ENCODE measurements at regions not wholly inside any gene's neighbourhood (a gene's known extent, or its start where the extent isn't known, plus 50 kb on each side); places are given as distances from the start of the nearest gene placed in this dataset.

DNA sequence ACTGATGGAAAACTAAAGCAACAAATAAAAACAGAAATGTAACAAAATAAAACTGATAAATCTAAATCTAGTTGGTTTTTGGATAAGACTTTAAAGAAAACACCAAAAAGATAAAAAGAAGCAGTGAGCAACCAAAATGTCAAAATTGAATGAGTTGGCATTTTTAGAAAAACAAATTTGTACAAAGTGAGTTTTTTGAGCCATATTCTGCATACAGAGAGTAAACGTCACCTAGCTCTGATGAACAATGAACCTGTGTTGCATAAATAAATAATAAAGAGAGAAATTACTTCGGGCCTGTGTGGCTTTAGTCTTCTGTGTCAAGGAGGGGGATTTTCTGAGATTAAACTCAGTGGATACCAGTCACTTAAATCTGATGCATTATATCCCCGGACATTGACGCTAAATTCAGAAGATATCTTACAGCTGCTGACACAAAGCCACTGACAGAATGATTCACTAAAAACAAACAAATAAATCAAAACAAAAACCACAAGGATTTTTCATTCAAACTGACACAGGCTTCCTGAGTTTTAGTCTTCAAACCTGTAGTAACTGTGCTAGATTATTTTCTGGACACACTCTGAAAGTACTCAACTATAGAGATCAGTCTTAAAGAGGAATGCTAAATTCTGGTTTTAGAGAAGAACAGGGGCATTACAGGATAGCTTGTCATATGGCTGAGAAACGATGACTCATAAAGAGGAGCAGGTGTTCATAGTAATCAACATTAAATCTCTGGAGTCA is 403.5 kb upstream of the ST8SIA4 start:
- no peaks in the 10 kb centered on the region for H3K27me3 ChIP-seq (ENCODE audit: insufficient read depth, low read depth, low read length)
- no peak overlapping the region for H3K27ac ChIP-seq (ENCODE audit: low read length)
- H3K4me2 ChIP-seq (ENCODE audit: low read length) = no peak overlapping the region
- H3K36me3 ChIP-seq (ENCODE audit: insufficient read depth, low read length) = no peaks in the 10 kb centered on the region
- H3F3A ChIP-seq (ENCODE audit: insufficient read depth, low read length, poor library complexity, severe bottlenecking) = no peaks in the 10 kb centered on the region
- no peaks in the 10 kb centered on the region for H4K20me1 ChIP-seq (ENCODE audit: insufficient read depth)
- no peak overlapping the region for H3K4me3 ChIP-seq (ENCODE audit: low read length)
- no peak overlapping the region for H3K9ac ChIP-seq (ENCODE audit: low read length)
- no peaks in the 10 kb centered on the region for H3K9me2 ChIP-seq (ENCODE audit: insufficient read depth, low read length)
- H3K9me3 ChIP-seq (ENCODE audit: low read length) = no peaks in the 10 kb centered on the region
- no peaks in the 10 kb centered on the region for H3K79me2 ChIP-seq (replicated peaks; ENCODE audit: insufficient read depth, low read length)
- H2AFZ ChIP-seq (ENCODE audit: low read depth, low read length) = no peak overlapping the region
- TF ChIP-seq EP300 (conservative IDR thresholded peaks at IDR 0.05; ENCODE audit: poor library complexity, severe bottlenecking) (no peak), RAD21 (conservative IDR thresholded peaks at IDR 0.05) (no peak), MXI1 (conservative IDR thresholded peaks at IDR 0.05; ENCODE audit: poor library complexity, severe bottlenecking) (no peak), TAF1 (IDR thresholded peaks at IDR 0.05; ENCODE audit: low read depth) (no peak), SMC3 (conservative IDR thresholded peaks at IDR 0.05; ENCODE audit: poor library complexity) (no peak)

DNA sequence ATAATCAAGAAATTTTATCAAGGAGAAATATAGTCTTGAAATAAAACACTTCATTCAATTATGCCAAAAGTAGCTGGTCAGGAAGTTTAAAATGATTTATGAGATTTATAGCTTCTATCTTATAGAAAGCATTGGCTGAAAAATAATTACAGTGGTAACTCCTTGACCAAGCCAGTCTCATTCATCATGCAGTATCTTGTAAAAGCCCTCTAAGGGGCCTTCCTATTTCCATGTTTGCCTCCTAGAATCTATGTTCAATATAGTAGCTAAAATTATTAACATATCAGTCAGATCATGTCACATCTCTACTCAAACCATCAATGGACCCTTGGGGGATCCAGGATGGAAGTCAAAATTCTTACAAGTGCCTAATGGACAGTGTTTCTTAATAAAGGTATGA is 393.4 kb upstream of the ST8SIA4 start:
- H3K9ac ChIP-seq (ENCODE audit: low read length) = no peak overlapping the region
- no peak overlapping the region for H3K27ac ChIP-seq (ENCODE audit: low read length)
- no peak overlapping the region for H3K4me2 ChIP-seq (ENCODE audit: low read length)
- no peaks in the 10 kb centered on the region for H3F3A ChIP-seq (ENCODE audit: insufficient read depth, low read length, poor library complexity, severe bottlenecking)
- no peaks in the 10 kb centered on the region for H3K27me3 ChIP-seq (ENCODE audit: insufficient read depth, low read depth, low read length)
- H2AFZ ChIP-seq (ENCODE audit: low read depth, low read length) = no peak overlapping the region
- H3K4me3 ChIP-seq (ENCODE audit: low read length) = no peak overlapping the region
- no peaks in the 10 kb centered on the region for H4K20me1 ChIP-seq (ENCODE audit: insufficient read depth)
- TF ChIP-seq MXI1 (conservative IDR thresholded peaks at IDR 0.05; ENCODE audit: poor library complexity, severe bottlenecking) (no peak), TAF1 (IDR thresholded peaks at IDR 0.05; ENCODE audit: low read depth) (no peak), EZH2 (IDR thresholded peaks at IDR 0.05; ENCODE audit: borderline replicate concordance, insufficient read depth, low read length, poor library complexity, severe bottlenecking) (no peak), POLR2AphosphoS5 (IDR thresholded peaks at IDR 0.05) (no peak), RAD21 (conservative IDR thresholded peaks at IDR 0.05) (no peak), EP300 (conservative IDR thresholded peaks at IDR 0.05; ENCODE audit: poor library complexity, severe bottlenecking) (no peak), SMC3 (conservative IDR thresholded peaks at IDR 0.05; ENCODE audit: poor library complexity) (no peak)
- TF ChIP-seq, protein P1, sequence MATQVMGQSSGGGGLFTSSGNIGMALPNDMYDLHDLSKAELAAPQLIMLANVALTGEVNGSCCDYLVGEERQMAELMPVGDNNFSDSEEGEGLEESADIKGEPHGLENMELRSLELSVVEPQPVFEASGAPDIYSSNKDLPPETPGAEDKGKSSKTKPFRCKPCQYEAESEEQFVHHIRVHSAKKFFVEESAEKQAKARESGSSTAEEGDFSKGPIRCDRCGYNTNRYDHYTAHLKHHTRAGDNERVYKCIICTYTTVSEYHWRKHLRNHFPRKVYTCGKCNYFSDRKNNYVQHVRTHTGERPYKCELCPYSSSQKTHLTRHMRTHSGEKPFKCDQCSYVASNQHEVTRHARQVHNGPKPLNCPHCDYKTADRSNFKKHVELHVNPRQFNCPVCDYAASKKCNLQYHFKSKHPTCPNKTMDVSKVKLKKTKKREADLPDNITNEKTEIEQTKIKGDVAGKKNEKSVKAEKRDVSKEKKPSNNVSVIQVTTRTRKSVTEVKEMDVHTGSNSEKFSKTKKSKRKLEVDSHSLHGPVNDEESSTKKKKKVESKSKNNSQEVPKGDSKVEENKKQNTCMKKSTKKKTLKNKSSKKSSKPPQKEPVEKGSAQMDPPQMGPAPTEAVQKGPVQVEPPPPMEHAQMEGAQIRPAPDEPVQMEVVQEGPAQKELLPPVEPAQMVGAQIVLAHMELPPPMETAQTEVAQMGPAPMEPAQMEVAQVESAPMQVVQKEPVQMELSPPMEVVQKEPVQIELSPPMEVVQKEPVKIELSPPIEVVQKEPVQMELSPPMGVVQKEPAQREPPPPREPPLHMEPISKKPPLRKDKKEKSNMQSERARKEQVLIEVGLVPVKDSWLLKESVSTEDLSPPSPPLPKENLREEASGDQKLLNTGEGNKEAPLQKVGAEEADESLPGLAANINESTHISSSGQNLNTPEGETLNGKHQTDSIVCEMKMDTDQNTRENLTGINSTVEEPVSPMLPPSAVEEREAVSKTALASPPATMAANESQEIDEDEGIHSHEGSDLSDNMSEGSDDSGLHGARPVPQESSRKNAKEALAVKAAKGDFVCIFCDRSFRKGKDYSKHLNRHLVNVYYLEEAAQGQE (IDR thresholded peaks at IDR 0.05; ENCODE audit: borderline replicate concordance) = no peak
- TF ChIP-seq, protein P2, sequence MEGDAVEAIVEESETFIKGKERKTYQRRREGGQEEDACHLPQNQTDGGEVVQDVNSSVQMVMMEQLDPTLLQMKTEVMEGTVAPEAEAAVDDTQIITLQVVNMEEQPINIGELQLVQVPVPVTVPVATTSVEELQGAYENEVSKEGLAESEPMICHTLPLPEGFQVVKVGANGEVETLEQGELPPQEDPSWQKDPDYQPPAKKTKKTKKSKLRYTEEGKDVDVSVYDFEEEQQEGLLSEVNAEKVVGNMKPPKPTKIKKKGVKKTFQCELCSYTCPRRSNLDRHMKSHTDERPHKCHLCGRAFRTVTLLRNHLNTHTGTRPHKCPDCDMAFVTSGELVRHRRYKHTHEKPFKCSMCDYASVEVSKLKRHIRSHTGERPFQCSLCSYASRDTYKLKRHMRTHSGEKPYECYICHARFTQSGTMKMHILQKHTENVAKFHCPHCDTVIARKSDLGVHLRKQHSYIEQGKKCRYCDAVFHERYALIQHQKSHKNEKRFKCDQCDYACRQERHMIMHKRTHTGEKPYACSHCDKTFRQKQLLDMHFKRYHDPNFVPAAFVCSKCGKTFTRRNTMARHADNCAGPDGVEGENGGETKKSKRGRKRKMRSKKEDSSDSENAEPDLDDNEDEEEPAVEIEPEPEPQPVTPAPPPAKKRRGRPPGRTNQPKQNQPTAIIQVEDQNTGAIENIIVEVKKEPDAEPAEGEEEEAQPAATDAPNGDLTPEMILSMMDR (IDR thresholded peaks at IDR 0.05; ENCODE audit: poor library complexity, severe bottlenecking) = no peak
- no peaks in the 10 kb centered on the region for H3K9me2 ChIP-seq (ENCODE audit: insufficient read depth, low read length)
- no peaks in the 10 kb centered on the region for H3K9me3 ChIP-seq (ENCODE audit: low read length)
- H3K79me2 ChIP-seq (replicated peaks; ENCODE audit: insufficient read depth, low read length) = no peaks in the 10 kb centered on the region
- H3K36me3 ChIP-seq (ENCODE audit: insufficient read depth, low read length) = no peaks in the 10 kb centered on the region
